HG02571 (cell line): ENCODE measurements at regions not wholly inside any gene's neighbourhood (a gene's known extent, or its start where the extent isn't known, plus 50 kb on each side); places are given as distances from the start of the nearest gene placed in this dataset.
"Not testable (repeated sequence)": the region's sequence is repeated elsewhere in the genome, so short reads cannot be mapped to it uniquely, and the experiment has no call there.

Experiments used
- ATAC-seq: cut with Tn5 transposase; IDR thresholded peaks from one replicate; pipeline ENCODE4 v1.9.1; 2021; ENCODE audit warnings: mild to moderate bottlenecking, moderate library complexity; ENCODE audit not compliant: unreplicated experiment

DNA sequence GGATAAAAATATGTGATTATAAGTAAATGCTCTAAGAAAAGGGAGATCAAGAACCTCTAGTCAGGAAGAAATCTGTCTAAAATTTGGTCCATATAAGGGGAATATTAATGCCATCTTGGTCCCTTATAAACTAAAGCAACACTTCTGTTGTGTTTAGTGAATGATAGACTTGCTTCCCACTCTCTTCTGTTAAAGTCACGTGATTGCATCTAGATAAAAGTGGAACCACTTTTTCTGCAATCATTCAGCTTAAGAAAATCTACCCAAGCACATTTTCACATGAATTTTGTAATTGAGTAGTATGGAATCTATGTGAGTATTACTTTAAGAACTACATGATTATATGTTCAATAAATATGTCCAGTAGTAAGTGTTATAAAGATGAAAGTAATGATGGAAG lies 782.9 kb upstream of the MIR17HG start:
- no peak for ATAC-seq

DNA sequence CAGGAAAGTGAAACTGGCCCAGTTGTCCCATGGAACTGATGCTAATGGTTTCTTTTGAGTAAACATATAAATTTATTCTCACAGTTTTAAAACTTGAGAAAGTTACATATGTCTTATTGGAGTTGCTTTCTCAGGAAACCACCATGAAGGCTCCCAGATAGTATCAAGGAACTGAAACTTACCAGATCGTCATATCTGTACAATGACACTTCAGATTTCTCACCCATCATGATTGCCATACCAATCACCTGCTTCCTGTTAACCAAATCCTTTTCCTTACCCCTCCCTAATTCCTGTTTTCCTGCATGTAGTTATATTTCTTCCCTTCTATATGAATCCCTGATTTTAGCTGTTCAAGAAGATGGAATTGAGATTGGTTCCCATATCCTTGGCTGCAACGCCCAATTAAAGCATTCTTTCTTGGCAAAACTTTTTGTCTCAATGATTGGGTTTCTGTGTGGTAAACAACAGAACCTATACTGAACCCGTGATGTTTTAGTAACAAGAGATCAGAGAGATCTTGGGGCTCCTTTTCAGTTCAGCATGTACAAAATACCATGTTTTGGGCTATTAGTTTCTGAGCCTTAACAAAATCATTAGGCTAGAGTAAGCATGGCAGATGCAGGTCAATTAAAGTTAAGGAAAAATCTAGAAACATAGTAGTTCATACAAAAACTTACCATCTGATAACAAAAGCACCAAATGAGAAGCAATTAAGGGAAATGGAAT lies 781.3 kb upstream of the MIR17HG start:
- no peak for ATAC-seq

DNA sequence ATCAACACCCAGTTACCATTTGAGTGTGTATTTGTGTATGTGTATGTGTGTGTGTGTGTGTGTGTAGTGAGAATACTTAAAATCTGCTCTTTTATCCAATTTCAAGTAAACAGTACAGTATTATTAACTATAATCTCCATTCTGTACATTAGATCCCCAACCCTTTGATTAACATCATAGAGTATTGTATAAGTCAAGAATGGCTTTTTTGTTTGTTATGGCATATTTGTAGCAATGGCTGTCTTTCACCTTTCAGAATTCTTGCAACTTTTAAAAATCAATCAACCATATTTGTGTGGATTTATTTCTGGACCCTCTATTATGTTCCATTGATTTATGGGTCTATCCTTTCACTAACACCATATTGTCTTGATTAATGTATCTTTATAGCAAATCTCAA lies 779.3 kb upstream of the MIR17HG start:
- no peak for ATAC-seq

DNA sequence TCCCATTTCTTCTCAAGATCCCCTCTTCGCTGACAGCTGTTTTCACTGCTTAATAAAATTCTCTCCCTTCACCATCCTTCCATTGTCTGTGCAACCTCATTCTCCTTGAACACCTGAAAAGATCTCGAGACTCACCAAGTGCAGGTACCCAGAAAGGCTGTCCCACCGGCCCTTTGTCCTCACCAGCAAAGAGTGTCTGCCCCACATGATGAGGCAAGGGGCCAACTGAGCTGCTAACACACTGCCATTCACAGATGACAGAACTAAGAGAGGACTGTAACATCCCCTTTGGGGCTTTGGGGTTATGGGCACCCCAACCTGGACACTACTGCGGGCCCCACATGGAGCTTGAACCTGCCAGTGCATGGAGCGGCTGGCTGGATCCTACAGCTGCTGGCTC lies 771.4 kb upstream of the MIR17HG start:
- no peak for ATAC-seq

DNA sequence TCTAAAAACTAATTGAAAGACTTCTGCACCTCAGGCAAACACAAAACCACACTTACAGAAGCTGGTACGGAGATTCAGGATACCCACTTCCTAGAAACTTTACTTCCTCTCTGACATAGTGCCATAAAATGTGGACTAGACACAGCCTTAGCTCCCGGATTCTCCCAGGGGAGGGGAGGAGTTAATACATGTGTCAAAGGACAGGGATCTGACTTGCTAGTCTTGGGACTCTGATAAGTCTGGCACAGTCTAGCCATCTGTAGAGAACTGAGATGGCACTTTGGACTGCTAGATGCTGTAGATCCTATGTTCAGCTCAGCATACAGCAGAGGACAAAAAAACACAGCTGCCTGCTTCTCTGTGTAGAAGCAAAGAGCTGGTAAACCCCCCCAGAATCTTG lies 769.8 kb upstream of the MIR17HG start:
- ATAC-seq: no peak

DNA sequence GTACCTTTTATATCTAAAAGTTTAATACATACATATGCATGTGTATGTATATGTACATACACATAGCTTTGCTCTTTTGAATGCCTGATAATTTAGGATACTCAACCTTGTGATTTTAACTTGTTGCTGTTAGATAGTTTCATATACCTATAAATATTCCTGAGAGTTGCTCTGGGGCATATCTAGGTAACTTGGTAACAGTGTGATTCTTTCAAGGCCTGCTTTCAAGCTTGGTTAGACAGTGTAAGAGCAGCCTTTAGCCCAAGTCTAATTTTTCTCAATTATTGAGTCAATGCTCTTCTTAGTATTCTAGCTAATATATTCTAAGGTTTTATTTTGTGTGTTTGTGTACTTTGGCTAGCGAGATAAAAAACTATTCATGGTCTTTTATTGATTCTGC lies 762.1 kb upstream of the MIR17HG start:
- ATAC-seq: no peak

DNA sequence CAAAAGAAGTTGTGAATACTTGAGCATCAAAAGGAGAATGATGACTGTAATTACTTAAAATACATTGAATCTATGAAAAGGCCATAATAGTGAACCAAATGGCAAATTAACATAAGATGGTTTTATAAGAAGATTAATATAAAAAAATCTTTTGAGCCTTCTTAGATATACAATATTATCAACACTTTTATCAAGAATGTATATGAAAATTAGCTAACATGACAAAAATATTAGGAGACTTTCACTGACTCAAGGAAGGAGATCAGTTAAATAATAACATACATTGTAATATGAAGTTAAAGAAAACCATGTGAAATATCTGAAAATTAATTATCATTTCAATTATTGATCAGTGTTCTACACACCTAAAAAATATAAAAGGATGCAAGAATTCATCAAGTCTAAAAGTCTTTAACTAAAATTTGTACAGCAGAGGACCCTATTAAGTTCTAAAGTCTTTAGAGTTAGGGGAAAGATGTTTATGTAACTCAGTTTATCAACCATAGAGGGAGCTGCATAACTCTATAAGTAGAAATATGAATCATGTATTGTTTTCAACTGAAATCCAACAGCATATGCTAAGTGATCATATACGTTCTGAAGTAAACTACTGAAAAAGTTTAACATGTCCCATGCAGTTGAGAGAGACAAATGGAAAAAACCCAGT lies 756.1 kb upstream of the MIR17HG start:
- ATAC-seq: no peak

DNA sequence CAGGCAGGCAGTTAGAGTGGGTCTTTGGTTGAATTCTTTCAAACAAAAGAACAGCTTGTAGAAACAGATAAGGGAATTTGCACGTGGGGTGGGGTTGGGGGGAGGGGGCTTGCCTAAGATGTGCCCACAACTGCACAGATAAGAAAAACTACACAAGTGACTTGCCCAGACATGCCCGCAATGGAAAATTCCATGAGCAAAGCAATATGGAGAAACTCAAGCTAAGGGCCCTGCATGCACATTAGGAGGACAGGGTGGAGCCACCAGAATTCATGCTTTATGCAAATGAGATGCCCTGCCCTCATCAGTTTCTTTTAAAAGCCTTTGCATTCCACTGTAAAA lies 755.6 kb upstream of the MIR17HG start:
- no peak for ATAC-seq

DNA sequence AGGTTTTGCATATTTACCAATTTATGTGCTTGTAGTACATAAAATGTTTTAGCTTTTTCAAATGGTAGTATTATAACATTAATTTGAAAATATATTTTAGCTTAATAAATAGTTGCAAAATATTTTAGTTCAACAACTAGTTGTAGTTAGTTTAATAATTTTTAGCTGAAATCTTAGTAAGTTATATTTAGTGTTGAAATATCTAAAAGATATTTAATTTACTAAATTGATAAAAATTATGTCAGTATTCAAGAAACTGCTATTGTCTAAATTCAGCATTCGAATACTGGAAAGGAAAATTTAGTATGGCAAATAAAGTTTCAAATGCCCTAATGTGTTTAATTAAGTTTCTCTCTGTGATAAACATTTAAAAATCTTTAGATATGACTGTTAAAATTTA lies 754.5 kb upstream of the MIR17HG start:
- ATAC-seq: no peak

DNA sequence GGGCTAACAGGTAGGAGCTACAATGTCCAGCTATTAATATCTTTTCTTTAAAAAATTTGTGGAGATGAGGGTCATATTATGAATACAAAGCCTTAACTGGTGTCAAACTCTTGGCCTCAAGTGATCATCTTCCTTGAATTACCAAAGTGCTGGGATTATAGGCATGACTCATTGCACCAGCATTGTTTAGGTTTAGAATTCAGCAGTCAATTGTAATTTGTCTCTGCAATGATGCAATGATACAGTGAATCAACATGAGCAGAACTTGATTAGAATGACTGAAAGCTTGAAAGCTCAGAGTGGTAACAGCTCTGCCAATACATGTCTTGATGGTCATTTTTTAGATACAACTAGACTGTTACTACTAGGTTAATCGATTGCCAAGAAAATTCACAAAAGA lies 752.8 kb upstream of the MIR17HG start:
- ATAC-seq: no peak

DNA sequence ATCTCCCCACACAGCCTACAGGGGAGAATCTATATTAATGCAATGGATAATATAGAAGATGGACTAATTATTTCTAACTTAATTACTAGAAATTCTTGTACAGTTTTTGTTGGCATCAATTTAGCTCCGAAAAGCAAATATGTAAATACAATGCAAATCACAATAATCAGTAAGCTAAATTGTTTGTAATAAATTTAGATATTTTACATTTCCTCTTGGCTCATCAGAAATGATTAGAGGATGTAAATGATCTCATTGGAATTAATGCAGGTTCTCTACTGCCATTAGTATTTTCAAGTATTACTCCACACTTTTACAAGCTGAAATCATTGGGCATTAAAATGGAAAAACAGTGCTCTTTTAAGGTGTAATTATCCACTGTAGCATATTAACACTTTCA lies 741.8 kb upstream of the MIR17HG start:
- ATAC-seq: no peak

DNA sequence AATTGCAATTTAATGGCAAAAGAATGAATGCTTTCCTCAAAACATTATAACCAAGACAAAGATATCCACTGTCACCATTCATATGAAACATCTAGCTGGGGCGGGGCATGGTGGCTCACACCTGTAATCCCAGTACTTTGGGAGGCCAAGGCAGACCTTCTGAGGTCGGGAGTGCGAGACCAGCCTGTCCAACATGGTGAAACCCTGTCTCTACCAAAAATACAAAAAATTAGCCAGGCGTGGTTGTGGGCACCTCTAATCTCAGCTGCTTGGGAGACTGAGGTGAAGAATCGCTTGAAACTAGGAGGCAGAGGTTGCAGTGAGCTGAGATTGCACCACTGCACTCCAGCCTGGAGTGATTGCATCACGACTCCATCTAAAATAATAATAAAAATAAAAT lies 740.6 kb upstream of the MIR17HG start:
- ATAC-seq: not testable (repeated sequence)

DNA sequence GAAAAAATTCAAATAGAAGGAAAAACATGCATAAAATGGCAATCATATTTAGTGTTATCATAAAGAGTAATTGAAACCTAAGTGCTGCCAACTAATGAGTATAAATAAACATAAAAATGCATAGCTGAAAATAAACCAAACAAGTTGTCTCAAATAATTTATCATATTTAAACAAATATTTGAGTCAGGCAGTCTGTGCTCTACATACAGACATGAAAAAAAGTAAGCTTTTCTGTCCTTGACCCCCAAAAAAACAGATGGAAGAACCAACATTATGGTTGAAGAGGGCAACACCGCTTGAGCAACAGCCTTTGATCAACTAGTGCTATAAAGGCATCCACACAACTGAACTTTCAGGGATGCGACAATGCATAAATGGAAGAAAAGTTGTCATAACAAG lies 735.1 kb upstream of the MIR17HG start:
- no peak for ATAC-seq

DNA sequence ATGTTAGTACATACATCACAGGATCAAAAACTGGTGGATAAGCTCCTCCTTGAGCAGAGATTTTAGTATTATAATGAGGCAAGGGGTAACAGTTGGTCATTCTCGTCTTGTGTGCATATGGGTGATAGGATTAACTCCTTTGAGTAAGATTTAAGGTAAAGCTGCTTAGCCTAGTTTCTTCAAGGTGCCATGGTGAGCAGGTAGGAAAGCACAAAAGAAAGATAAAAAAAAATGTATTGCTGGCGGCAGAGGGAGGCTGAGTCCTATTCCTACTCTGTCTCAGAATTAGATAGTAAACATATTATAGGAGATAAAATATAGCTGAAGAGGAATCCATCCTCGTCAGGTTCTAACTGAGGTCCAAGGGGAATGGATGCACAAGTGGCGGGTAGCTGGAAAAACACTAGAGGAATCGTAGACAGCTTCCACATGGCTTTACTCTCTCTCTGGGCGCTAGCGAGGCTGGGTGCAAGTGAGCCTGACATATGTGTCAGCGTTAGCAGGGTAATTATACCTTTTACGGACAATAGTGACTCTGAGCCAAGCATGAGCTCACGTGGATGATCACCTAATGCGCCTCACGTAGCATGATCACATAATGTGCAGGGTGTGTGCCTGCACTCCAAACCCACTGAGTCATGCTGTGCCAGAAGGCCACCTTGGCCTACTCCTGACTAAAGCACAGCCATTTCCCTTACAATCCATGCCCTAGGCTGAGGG lies 734.3 kb upstream of the MIR17HG start:
- ATAC-seq: no peak

DNA sequence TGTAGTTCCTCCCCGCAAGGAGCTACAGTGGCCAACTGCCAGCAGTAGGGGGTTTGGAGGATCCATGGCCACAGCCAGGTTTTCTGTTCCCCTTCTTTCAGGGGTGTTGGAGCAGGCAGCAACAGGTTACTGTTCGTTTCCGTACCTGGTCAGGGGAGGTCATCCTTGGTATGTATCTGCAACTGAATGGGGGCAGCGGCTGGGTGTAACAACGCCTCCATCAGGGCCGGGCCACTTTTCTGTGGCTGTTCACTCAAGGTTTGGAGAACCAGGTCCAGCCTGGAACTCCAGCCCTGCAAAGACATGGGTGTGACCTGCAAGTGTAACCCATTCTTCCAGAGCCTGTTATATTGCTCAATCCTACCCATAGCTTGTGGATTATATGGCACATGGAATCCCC lies 732.3 kb upstream of the MIR17HG start:
- no peak for ATAC-seq

DNA sequence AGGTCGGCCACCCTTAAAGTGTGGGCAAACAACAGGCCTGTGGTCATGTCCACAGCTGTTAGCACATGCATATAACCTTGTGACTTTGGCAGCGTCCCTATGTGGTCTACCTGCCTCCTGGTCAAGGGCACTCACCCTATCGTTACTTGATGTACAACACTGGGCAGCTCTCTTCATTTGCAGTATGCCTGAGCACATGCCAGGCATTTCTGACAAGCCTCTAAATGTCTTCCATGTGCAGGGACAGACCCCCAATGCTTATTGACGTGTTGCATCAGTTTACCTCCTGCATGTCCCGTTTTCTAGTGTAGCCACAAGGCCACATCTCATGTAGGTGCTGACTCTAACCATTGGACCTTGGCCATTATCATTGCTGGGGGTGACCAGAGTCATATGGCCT lies 731.7 kb upstream of the MIR17HG start:
- ATAC-seq: no peak

DNA sequence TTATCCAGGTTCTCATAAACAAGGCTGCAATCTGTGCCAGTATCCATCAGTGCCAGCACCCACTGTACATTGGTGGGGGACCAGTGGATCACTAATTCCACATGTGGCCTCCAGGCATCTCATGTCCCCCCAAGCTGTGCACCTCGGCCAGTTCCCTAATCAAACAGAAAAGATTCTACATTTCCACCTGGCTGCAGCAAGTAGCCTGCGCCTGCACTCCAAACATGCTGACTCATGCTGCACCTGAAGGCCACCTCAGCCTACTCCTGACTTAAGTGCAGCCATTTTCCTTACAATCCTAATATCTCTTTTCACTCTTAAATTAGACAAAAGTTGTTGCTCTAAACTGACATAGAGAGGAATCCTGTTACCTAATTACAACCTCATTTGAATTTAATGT lies 729.4 kb upstream of the MIR17HG start:
- ATAC-seq: no peak

DNA sequence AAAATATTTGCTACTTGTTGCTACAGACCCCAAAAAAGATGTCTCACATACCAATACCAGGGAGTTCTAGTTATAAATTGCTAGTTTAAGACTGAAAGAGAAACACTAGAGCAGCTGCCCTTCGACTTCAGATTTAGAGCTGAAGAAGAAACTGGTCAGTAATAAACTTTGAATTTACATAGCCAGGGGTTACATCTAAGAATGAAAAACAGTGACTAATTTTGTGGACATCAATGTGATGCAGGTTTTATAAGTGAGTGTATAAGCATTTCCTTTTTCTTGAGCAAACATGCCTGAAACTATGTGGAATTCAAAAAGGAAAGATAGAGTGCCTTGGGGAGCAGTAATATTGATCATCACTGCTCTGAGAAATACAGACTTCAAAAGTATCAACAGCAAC lies 724.9 kb upstream of the MIR17HG start:
- ATAC-seq: no peak

DNA sequence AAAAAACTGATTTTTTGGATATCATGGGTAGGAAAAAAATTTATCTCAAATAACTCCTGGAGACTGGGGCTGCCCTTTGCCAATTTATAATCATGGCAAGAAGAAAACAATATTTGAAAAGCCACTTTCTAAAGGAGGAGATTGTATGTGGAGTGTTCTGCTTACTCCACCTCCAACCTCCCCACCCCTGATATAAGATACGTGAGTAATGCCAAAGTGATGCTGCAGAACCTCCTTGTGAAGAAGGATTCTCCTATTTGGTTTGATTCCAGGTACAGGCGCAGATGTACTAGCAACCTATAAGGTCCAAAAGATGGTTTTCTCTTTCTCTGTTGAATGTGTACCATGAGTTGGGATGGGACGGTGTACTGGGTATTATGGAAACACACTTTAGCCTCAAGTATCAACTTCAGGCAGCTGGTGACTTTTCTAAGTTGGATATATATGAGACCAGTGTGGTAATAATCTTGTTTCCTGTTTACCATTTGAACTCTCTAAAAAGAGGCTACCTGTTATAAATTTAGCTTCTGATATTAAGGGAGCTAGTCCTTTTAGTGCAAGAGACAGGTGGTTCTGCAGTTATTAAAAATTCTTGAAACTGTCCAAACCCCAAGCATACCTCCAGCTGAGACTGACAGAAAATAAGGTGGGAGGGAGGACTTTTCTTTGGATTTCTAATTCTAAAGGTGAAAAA lies 724.0 kb upstream of the MIR17HG start:
- no peak for ATAC-seq

DNA sequence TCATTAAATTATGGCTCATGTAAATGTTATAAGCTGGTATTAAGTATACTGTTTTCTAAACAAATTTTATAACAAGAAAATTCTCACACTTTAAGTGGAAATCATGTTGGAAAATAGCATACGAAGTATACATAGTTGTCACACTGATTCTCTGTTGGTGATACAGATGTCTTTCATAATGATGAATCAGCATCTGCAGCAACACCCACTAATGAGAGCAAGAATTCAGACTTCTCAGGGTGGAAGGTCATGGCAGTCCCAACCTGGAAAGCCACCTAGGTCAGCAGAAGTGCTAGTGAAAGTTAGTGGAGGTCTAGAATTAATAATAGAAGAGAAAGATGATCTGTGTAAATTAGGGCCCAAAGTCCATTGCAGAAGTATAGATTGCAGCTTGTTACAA lies 719.7 kb upstream of the MIR17HG start:
- ATAC-seq: no peak

DNA sequence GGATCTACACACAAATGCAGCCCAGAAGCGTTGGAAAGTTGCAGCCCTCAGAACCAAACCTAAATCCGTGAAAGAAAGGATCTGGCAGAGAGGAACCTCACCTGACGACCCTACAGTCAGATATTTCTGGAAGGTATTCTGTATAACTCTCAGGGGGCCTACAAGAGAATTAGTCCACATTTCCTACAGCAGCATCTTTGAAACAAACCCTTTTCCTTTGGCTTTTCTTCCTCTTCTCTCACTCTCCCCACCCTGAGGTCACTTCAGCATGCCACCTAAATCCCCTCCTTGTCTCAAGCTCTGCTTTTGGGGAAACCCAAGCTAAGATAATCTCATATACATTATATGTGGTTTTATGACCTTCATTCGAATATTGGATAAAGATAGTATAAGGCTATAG lies 719.0 kb upstream of the MIR17HG start:
- no peak for ATAC-seq

DNA sequence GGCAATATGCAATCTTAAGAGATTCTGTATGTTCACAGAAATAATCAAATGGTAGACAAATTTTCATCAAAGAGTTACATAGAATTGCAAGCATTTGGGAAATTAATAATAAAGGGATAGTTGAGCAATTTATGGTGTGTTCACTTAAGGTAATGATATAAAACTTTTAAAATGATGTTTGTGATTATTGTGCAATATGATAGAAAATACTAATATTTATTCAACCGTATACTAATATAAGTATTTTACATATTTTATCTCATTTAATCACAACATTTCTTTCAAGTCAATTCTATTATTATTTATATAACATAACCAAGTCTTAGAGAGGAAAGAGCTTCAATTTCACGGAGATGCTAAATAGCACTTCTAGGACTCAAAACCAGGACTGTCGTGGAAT lies 716.8 kb upstream of the MIR17HG start:
- no peak for ATAC-seq
